GM20431 (cell line): ENCODE measurements at regions not wholly inside any gene's neighbourhood (a gene's known extent, or its start where the extent isn't known, plus 50 kb on each side); places are given as distances from the start of the nearest gene placed in this dataset.
"Not testable (repeated sequence)": the region's sequence is repeated elsewhere in the genome, so short reads cannot be mapped to it uniquely, and the experiment has no call there.

Experiments
- in situ Hi-C: fragments of 300-500 bp; cut with MseI, MboI; formaldehyde crosslinking; loops from one replicate; pipeline ENCODE4 v1.15.0; 2020; ENCODE audit warnings: low sequenced_read_pairs; ENCODE audit not compliant: unreplicated experiment

DNA sequence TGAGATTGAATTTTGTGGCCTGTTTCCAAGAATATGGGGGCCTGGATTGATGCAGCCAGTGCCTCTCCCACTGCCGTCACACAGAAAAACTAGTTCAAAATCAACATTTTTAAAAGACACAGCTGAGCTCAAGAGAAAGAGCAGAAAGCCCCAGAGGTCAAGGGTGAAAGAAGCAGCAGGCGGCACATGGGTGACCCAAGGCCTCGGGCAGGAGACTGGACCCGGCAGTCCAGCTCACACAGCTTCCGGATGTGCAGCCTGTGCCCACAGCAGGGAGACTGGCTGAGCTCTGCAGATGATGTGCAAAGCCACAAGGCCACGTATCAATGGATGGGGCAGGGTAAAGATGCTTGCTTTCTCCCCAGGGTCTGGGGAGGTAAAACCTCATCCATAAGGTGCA is 50.4 kb upstream of the RNF32 start:
- in situ Hi-C loops = no loop called here

DNA sequence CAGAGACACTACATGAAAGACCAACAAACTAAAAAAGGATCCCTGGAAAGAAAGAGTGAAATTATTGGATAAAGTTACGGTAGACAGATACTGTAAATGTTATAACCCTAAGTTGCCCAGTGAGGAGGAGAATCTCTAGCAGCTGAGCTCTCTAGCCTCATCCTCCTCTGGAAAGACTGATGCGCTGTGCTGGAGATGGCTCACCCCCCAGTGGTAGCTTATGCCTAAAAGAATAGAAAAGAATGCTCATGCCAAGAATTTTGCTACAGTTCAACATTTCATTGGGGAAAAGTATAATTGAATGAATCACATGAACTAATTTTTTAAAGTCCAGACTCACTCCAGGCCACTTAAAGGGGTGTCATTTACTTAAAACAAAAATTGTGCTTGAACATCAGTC is 50.8 kb upstream of the RNF32 start:
- in situ Hi-C loops = no loop called here

DNA sequence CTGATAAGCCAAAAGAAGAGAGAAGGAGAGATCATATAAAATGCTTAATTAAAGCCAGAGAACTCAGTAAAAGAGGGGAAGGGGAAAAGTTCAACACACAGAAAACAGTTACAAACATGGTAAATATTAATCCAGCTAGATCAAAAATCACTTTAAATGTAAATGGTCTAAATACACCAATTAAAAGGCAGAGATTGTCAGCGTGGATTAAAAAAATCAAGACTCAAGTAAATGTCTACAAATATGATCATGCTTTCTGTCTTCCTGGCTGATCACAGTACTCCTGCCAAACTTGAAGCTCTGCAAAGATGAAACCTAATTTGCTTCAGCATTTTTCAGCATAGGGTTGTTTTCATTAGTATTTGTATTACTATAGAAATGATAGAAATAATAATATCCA is 54.6 kb upstream of the RNF32 start:
- in situ Hi-C loops = no loop called here

DNA sequence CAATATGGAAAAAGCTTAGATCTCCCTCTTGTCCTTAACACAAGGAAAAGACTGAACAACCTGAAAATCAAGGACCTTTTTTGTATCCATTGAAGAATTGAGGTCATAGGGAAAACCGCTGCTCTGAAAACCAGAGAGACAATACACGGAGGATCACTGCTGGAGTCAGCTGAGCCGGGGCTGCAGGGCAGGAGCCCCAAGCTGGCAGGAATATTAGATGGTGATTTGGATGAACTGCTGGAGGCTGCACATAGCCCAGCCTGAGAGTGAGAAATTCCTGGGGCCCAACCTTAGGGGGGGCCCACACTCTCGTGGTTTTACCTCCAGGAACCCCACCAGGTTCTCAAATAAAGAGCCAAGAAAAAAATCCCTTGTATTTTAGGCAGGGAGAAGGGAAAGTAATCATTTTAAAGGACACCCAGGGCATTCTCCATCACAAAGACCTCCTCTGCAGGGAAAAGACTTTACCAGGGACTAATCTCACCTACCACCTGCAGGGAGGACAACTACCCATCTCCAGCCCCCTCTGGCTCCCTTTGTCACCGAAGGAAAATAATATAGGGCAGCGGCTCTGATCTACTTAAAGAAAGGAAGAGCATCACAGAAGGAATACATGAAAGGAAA is 55.4 kb upstream of the RNF32 start:
- in situ Hi-C loops = no loop called here

DNA sequence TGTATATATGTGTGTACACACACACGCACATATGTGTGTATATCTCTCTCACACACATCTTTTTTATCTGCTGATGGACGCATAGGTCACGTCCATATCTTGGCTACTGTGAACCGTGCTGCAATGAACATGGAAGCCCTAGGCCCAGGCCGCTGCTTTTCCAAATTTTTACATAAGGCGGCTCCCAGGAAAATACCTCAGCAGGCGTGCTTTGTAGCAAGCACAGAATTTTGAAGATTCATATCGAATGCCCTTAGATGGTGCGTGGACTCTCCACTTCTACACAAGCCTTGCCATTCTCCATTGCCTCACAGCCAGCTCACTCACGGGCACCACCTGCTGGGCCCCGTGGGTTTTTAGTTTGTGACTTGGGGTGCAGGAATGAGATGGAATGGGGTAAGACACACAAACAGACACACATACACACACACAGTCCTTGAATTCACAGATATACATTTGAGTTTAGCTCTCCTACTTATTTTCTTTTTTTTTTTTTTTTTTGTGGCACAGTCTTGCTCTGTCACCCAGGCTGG is 57.9 kb upstream of the RNF32 start:
- in situ Hi-C loops = no loop called here

- in situ Hi-C loops = no loop called here
These were observed 60.5 kb upstream of the RNF32 start for GRCh38 chr7:156580036-156580435.

DNA sequence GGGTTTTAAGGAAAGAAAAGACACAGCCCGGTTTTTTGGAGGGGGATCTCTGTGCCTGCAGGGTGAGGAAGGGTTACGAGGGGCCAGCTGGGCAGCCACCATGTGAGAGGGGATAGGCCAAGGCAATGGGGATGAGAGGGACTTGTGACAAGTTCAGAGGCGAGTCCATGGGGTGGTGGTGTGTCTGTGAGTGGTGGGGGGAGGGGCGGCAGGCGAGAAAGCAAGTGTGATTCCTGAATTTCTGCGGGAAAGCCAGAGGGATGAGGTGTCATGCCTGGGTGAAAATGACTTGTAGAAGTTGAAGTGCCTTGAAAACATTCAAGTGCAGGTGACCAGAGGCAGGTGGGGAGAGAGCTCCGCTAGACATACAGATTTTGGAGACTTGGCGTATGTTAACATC is 61.0 kb upstream of the RNF32 start:
- in situ Hi-C loops = no loop called here

GRCh38 chr7:156578978-156579430 is 61.6 kb upstream of the RNF32 start:
- in situ Hi-C loops = no loop called here

DNA sequence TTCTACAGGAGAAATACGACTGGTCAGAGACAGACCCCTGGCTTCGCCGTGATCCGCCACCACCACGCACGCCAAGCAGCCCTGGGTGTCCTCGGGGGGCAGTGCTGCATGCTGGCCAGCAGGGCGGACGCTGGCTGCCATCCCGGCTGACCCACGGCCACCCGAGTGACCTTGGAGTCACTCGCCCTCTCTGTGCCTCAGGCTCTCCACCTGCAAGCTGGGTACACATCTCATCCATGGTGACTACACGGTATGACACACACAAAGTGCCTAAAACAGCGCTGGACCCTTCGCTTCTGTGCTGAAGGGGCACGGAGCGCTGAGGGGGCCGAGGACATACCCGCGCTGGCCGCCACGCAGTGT is 62.0 kb upstream of the RNF32 start:
- in situ Hi-C loops = no loop called here

DNA sequence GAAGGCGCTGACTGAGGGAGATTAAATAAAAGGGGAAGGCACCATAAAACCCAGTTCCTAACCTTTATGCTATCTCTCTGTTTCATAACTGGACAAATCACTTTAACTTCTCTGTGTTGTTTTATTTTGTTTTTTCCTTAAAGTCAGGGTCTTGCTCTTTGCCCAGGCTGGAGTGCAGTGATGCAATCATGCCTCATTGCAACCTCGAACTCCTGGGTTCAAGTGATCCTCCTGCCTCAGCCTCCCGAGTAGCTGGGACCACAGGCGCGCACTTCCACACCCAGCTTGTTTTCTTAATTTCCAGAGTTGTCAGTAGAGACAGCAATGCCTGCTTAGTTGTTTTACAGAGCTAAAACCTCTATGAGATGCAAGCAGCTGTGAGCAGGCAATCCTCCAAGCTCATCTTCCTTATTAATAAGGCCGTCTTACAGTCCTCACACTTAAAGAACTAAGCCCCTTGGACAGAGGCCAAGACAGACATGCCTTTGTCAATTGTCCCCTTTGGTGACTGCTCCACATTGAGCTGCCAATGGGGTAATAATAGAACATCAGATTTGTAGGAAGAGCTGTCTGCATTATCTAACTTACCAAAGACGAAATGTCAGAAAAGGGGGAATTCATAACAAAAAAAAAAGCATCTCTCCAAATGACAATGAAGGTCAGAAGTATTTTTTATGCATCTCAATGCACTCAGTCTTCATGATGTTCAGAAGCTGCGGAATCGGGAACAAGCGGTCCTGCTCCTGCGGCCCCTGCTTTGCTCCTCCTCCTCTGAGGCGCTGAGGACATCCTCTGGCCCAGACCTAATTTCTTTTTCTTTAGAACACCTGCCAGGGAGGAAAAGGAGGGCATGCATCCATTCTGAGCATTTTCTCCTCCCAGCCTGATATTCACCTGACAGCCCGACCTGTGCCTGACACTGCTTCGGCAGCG is 62.7 kb upstream of the RNF32 start:
- in situ Hi-C loops = no loop called here

DNA sequence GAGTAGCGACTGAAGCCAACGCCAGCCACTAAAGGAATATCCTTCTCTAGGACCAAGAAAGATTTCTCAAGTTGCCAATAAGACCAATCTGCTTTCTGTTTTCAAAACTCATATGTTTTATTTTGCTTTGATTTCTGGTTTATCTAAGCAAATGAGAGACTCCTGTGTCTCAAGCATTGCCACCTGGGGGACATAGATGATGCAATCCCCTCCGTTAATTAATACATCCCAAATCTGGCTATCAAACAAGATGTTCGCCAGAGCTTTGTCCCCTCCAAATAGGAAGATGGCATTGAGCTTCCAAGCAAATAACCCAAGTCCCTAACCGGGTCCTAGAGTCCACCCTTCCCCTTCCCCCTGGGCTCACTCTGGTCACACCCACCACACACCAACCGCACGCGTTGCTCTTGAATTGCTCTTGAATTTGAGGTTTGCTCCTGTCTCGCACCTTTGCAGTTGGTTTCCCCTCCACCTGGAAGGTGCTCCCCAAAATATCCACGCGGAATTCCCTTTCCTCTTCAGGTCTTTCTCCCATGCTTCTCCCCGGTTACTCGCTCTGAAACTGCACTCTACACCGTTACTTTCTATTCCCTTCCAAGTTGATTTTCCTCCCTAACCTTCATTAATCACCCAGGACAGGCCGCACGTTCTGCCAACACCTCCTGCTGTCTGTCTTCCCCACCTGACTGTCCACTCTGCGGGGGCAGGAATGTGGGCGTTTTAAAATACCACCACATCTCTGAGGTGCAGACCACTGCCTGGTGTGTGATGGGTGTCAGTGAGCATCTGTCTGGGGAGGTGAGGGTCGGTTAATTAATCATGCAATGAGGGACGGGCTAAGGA is 64.1 kb upstream of the RNF32 start:
- in situ Hi-C loops = no loop called here

- in situ Hi-C loops = no loop called here
These were observed 72.3 kb upstream of the RNF32 start for GRCh38 chr7:156568258-156568657.

DNA sequence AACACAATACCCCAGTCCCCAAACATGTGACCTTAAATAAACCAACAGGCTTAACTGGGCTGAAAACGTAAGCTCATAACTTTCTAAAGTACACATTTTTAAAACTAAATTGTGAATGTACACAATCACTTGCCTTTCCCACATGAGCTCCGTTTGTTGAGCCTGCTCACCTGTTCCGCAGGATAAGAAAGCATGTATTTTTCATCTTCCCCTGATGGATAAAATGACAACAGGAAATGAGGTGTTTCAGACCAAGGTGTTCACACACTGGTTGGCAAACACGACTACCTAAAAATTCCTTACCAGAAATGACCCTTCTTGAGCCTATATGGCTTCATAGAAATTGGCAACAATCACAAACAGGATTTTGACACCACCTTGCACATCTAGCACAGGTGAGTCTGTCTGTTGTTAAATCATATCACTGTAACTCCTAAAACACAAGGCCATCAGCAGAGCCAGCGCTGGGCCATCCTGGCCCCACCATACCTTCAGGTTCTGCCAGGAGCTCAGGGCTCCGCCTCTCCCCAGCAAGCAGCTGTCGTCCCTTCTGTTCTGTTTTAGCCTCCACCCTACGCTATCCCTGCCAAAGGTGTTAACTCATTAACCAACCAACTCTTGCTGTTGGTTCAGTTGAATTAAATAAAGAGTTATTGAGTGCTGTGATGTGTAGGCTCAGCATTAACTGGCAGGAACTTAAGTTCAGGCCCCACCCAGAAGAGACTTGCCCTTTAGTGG is 73.6 kb upstream of the RNF32 start:
- in situ Hi-C loops = no loop called here

DNA sequence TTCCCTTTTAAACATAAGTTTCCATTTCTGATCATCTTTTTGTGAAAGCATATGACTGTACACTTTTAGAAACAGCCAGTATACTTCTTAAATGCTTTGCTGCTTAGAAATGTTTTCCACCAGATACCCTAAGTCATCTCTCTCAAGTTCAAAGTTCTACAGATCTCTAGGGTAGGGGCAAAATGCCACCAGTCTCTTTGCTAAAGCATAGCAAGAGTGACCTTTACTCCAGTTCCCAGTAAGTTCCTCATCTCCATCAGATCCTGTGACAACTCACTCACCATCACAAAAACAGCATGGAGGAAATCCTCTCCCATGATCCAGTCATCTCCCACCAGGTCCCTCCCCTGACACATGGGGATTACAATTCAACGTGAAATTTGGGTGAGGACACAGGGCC is 75.6 kb upstream of the RNF32 start:
- in situ Hi-C loops = not testable (repeated sequence)

DNA sequence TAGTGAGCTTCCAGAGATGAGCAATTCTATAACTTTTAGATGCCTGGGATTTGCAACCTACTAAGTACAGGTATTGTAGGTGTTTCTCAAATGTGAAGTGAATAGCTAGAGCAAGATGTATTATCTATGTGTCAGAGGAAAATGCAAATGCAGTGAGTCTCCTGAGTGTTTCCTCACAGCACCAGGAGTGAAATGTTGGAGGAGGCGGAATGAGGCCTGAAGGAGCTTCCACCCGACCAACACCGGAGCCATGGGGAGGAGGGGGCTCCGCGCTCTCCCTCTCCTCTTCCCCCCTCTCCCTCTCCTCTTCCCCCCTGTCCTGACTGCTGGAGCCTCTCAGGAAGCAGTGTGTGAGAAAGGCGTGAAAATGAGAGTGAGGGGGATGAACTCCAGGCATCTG is 79.9 kb upstream of the RNF32 start:
- in situ Hi-C loops = no loop called here

DNA sequence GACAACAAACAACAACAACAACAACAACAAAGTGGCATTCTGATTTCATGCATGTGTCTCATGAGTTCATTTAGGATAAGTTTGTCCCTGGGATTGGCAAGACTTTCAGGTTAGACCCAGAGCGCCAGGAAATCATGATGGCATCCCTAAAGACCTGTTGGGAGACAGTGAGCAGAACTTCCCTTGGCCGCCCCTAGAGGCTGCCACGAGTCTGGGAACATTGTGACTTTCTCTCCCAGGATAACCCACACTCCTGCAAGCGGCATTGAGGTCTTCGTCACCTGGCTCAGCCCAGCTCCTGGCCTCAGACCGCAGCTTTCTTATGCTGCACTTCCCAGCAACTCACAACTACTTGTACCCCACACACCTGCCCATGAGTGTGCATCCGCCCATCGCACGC is 80.5 kb upstream of the RNF32 start:
- in situ Hi-C loops = no loop called here

DNA sequence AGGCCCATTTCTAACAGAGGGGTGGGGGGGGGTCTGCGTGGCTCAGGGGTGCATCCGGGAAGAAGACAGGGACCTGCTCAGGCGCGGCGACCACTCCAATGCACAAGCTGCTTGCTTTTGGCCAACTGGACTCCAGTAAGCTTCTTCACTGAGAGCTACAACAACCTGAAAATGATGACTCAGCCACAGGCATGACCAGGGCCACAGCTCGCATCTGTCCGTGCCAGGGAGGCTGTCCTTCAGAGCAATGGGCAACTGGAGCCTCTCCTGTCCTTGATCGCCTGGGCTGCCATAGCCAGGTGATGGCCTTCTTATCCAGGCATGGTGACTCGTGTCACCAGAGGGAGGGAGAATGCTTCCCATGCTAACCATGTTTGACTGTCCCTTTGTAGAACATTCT is 81.6 kb upstream of the RNF32 start:
- in situ Hi-C loops = no loop called here

DNA sequence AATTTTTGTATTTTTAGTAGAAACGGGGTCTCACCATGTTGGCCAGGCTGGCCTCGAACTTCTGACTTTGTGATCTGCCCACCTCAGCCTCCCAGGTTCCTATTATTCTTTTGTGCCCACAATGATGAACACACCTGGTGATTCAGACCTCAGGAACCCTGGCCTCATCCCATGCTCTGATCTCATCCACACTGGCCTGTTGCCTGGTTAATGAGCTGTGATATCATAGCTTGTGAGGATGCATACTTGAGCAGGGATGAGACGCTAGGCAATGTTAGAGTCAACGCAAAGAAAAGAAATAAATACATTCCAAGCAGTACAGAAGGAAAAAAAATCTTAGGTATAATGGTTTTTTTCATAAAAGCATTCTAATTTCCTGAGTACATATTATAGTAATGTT is 82.4 kb upstream of the RNF32 start:
- in situ Hi-C loops = no loop called here

GRCh38 chr7:156556083-156556482 is 84.5 kb upstream of the RNF32 start:
- in situ Hi-C loops = no loop called here

DNA sequence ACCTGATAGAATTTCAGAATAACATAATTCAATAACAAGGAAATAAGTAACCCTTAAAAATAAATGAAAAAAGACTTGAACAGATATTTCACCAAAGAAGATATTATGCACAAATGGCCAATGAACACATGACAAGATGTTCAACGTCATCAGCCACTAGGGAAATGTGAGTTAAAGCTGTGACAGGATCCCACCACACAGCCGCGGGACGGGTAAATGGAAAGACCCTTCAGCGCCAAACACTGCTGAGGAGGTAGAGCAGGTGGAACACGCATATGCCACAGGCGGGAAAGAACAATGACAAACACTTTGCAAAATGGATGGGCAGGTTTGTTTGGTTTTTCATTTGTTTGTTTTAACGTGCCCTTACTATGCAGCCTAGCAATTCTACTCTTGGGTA is 86.1 kb upstream of the RNF32 start:
- in situ Hi-C loops = no loop called here
